ENCODE measurements at regions not wholly inside any gene's neighbourhood (a gene's known extent, or its start where the extent isn't known, plus 50 kb on each side); places are given as distances from the start of the nearest gene placed in this dataset.

DNA sequence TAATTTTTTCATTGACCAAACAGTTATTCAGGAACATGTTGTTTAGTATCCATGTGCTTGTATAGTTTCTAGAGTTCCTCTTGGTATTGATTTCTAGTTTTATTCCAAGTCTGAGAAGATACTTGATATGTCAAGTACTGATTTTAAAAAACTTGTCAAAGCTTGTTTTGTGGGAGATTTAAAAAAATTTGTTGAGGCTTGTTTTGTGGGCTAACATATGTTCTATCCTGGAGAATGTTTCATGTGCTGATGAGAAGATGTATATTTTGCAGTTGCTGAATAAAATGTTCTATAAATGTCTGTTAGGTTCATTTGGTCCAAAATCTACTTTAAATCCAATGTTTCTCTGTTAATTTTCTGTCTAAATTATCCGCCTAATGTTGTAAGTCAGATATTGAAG is 1065.1 kb upstream of the WWC1 start (continued):
- TF ChIP-seq POLR2AphosphoS5 (IDR thresholded peaks at IDR 0.05; ENCODE audit: low read depth, low read length) = no peak
- TF ChIP-seq MLX (CRISPR knock-in tag; IDR thresholded peaks at IDR 0.05) = no peak
- TF ChIP-seq, protein P1, sequence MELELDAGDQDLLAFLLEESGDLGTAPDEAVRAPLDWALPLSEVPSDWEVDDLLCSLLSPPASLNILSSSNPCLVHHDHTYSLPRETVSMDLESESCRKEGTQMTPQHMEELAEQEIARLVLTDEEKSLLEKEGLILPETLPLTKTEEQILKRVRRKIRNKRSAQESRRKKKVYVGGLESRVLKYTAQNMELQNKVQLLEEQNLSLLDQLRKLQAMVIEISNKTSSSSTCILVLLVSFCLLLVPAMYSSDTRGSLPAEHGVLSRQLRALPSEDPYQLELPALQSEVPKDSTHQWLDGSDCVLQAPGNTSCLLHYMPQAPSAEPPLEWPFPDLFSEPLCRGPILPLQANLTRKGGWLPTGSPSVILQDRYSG (CRISPR knock-in tag; IDR thresholded peaks at IDR 0.05) = no peak
- TF ChIP-seq ZNF549 (CRISPR knock-in tag; IDR thresholded peaks at IDR 0.05) = no peak
- no peak for TF ChIP-seq ZNF101 (CRISPR knock-in tag; IDR thresholded peaks at IDR 0.05; ENCODE audit: borderline replicate concordance, low read depth)
- no peak for TF ChIP-seq IRX3 (CRISPR knock-in tag; IDR thresholded peaks at IDR 0.05; ENCODE audit: borderline replicate concordance, low read depth)
- no peak for TF ChIP-seq ATF5 (CRISPR knock-in tag; IDR thresholded peaks at IDR 0.05; ENCODE audit: low read depth)

GRCh38 chr5:167228134-167228533 is 1063.3 kb upstream of the WWC1 start:
- TF ChIP-seq ZNF296 (CRISPR knock-in tag; conservative IDR thresholded peaks at IDR 0.05) (no peak), ZNF160 (CRISPR knock-in tag; IDR thresholded peaks at IDR 0.05) (peak; percentile 99)
- no TSS peak for BruUV-seq (replicated peaks)
- Histone ChIP-seq H4K20me1 (ENCODE audit: insufficient read depth, low read length) (no peaks in the 10 kb centered on the region), H3K27ac (ENCODE audit: extremely low read length, insufficient read depth, low read length) (no peak overlapping the region), H3K9ac (ENCODE audit: insufficient read depth, low read depth, low read length) (no peak overlapping the region), H3K4me1 (ENCODE audit: insufficient read depth, low read length) (no peaks in the 10 kb centered on the region), H3K27me3 (ENCODE audit: control insufficient read depth in 1 of 2, insufficient read depth in 2 of 2, low read length in 2 of 2) (no peaks in the 10 kb centered on the region), H2AFZ (ENCODE audit: low read length) (no peak overlapping the region), H3K4me3 (replicated peaks in 1 of 3; ENCODE audit: insufficient read depth in 1 of 3, low read depth in 2 of 3, low read length in 3 of 3) (no peak overlapping the region), H3K36me3 (replicated peaks in 1 of 2; ENCODE audit: control insufficient read depth in 1 of 2, insufficient read depth in 2 of 2, low read length in 2 of 2) (no peaks in the 10 kb centered on the region), H3K79me2 (ENCODE audit: insufficient read depth, low read length) (no peaks in the 10 kb centered on the region), H3K4me2 (ENCODE audit: low read depth, low read length) (no peak overlapping the region), H3K9me3 (ENCODE audit: low read length) (peaks cover 45% of the 10 kb centered on the region)
- DNase-seq (ENCODE audit: low spot score) (no peak), FAIRE-seq (no peak), ATAC-seq (no peak)
- WGBS (ENCODE audit: low lambda C conversion rate) = 20% methylated on average over 3 of the region's 3 CpGs
- ChIA-PET CTCF (ENCODE audit: low intra/inter-chr PET ratio, low total read pairs) (no interaction called here), POLR2A (no interaction called here)
- intact Hi-C loops (cut with micrococcal nuclease; ENCODE audit: unreplicated experiment) = no loop called here
- in situ Hi-C loops (cut with HindIII; ENCODE audit: extremely low pct_ligation_motif_present, low pct_unique_long_range_greater_than_20kb) = no loop called here
